ENCODE measurements at regions not wholly inside any gene's neighbourhood (a gene's known extent, or its start where the extent isn't known, plus 50 kb on each side); places are given as distances from the start of the nearest gene placed in this dataset.

DNA sequence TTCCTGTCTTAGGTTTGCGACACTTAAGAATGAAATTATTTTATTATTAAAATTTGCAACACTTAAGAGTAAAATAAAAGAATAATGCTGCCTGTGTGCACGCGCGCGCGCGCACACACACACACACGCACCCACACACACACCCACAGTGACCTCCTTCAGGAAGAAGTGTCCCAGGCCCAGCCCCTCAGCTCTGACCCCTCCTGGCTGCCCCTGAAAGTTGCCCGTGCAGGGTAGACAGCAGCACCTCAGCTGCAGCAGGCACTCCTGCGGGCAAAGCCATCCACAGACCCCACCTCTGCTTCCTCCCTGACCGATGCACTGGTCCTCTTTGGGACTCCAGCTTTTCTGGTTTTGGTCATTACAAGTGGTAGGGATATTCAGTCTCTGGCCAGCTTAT, 478.2 kb downstream of the NTRK3 start:
- TF ChIP-seq, protein P1, sequence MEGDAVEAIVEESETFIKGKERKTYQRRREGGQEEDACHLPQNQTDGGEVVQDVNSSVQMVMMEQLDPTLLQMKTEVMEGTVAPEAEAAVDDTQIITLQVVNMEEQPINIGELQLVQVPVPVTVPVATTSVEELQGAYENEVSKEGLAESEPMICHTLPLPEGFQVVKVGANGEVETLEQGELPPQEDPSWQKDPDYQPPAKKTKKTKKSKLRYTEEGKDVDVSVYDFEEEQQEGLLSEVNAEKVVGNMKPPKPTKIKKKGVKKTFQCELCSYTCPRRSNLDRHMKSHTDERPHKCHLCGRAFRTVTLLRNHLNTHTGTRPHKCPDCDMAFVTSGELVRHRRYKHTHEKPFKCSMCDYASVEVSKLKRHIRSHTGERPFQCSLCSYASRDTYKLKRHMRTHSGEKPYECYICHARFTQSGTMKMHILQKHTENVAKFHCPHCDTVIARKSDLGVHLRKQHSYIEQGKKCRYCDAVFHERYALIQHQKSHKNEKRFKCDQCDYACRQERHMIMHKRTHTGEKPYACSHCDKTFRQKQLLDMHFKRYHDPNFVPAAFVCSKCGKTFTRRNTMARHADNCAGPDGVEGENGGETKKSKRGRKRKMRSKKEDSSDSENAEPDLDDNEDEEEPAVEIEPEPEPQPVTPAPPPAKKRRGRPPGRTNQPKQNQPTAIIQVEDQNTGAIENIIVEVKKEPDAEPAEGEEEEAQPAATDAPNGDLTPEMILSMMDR (IDR thresholded peaks at IDR 0.05) = no peak
- no peak for TF ChIP-seq ZFX (IDR thresholded peaks at IDR 0.05; ENCODE audit: borderline replicate concordance)

Measured in 22Rv1 (cell line).